GM21737 (cell line): ENCODE measurements at regions not wholly inside any gene's neighbourhood (a gene's known extent, or its start where the extent isn't known, plus 50 kb on each side); places are given as distances from the start of the nearest gene placed in this dataset.
"Not testable (repeated sequence)": the region's sequence is repeated elsewhere in the genome, so short reads cannot be mapped to it uniquely, and the experiment has no call there.

Experiments used
- ATAC-seq: cut with Tn5 transposase; IDR thresholded peaks from one replicate; pipeline ENCODE4 v1.9.1; 2021; ENCODE audit warnings: mild to moderate bottlenecking, moderate library complexity; ENCODE audit not compliant: unreplicated experiment

DNA sequence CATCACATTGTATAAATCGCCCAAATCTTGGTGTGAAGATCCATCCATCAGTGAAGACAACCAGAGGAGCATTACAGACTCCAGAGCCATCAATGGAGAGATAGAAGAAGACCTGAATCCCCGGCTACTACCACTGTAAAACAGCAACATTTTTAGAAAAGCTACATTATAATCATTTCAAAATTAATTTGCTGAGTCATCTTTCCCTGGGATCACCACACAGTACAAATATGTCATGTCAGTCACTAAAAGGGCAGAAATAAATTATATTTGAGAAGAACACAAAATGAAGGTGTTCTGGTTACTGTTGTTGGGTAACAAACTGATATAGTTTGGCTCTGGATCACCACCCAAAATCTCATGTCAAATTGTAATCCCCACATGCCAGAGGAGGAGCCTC, 218.5 kb upstream of the STT3B start:
- no peak for ATAC-seq

DNA sequence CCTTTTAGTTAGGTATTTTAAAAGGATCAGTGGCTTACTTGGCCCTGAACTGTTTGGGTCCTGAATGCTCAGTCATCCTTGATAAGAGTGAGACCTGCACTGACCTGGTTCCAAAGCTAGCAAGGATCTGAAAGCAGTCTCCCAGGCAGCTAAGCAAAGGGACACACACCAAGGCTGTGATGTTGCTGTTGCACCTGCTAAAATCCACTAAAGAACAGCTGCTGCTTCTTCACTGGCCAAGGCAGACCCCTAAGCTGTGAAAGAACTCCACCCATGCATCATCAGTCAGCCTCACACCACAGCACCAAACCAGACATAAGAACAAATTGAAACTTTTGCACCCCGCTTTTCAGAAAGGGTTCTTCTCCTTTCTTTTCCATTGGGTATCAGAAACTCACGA, 213.4 kb upstream of the STT3B start:
- no peak for ATAC-seq

- ATAC-seq, result no peak
Measured at GRCh38 chr3:31321620-31322019, 211.1 kb upstream of the STT3B start.

GRCh38 chr3:31322460-31322859, 210.3 kb upstream of the STT3B start:
- no peak for ATAC-seq

GRCh38 chr3:31327826-31328357, 204.8 kb upstream of the STT3B start:
- ATAC-seq, result not testable (repeated sequence)

GRCh38 chr3:31331278-31331677, 201.4 kb upstream of the STT3B start:
- no peak for ATAC-seq

- no peak for ATAC-seq
Measured at GRCh38 chr3:31341130-31341529, 191.6 kb upstream of the STT3B start.

GRCh38 chr3:31343075-31343474, 189.7 kb upstream of the STT3B start:
- ATAC-seq, result no peak

- ATAC-seq, result no peak
Measured at GRCh38 chr3:31345581-31345980, 187.1 kb upstream of the STT3B start.

GRCh38 chr3:31346542-31346979, 186.2 kb upstream of the STT3B start:
- ATAC-seq, result no peak

DNA sequence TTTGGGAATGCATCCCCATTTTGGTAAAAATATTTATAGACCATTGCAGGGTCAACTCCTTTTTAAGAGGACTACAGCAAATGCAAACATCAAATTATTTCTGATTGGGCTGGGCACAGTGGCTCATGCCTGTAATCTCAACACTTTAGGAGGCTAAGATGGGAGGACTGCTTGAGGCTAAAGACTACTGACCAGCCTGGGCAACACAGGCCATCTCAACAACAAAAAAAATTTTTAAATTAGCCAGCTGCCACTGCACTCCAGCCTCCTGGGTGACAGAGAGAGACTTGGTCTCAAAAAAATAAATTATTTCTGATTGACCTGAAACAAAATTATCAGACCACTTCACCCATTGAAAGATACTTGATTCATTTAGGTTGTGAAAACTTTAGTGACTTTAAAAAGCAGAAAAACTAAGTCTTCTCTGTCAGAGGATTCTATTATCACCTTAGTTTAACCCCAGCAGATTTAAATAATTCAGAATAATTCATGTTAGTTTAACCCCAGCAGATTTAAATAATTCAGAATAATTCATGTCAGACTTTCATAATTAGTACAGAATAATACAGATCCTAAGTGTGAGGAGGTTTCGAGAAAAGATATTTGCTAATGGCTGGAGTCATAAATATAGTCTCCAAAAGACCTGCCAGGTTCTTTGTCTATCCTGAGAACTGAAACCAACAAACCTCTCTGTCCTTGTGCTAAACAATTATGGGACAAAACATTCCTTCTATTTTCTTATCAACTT, 183.6 kb upstream of the STT3B start:
- no peak for ATAC-seq

- no peak for ATAC-seq
Measured at GRCh38 chr3:31350307-31350706, 182.4 kb upstream of the STT3B start.

GRCh38 chr3:31352331-31352730, 180.4 kb upstream of the STT3B start:
- no peak for ATAC-seq

- ATAC-seq, result no peak
Measured at GRCh38 chr3:31353166-31353565, 179.6 kb upstream of the STT3B start.

GRCh38 chr3:31354373-31354772, 178.4 kb upstream of the STT3B start:
- ATAC-seq, result no peak

DNA sequence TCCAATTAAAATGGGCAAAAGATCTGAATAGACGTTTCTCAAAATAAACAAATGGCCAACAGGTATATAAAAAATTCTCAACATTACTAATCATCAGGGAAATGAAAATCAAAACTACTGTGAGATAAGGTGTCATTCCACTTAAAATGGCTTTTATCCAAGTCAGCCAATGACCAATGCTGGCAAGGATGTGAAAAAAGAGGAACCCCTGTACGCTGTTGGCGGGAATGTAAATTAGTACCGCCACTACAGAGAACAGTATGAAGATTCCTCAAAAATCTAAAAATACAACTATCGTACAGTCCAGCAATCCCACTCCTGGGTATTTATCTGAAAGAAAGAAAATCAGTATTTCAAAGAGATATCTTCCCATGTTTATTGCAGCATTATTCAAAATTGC, 176.9 kb upstream of the STT3B start:
- no peak for ATAC-seq

DNA sequence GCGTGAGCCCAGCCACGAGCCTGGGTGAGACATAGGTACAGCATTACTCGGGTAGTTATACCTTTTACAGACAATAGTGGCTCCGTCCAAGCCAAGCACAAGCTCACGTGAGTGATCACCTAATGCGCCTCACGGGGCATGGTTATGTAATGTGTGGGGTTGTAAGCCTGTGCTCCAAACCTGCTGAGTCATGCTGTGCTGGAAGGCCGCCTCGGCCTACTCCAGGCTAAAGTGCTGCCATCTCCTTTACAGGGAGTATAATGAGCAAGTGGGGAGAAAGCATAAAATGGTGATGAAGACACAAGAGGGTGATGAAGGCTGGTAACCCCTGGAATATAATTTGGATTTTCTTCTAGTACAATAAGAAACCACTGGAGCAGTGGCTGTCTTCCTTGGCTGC, 175.8 kb upstream of the STT3B start:
- no peak for ATAC-seq

DNA sequence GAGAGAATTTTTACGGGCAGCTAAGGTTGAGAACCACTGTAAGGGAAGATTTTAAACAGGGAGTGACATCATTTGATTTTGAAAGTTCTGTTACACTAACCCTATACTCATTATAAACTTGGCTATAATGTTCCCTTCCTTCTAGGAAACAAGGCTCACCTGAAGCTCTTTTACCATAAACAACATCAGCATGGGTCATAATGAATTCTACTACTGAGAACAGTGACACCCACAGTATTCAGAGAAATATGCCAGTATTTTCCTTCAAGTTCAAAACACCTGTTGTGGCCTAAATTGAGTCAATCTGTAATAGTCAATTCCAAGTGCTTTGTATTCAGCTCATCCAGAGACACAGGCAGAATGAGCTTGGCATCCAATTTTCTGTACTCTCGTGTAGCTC, 175.3 kb upstream of the STT3B start:
- no peak for ATAC-seq

DNA sequence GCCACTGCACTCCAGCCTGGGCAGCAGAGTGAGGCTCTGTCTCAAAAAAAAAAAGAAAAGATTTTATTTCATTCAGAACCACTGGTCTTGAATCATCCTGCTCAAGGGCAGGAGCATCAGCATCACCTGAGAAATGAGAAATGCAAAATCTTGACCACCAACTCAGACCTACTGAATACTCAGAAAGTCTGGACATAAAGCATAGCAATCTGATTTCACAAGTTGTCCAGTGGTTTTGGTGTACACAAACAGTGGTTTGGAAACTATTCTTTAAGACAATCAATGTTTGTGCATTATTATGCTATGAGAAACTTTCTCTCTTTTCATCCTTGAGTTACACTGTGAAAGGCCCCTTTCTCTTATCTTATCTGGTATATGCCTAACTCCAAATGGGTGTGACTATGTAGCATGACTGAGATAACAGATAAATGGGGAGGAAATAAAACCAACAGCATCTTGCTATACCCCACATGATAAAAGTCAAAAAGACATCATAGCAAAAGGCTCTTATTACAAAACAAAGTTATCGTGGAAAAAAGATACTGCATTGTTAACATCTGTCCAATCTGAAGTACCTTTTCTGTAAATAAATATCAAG, 174.2 kb upstream of the STT3B start:
- ATAC-seq, result no peak

DNA sequence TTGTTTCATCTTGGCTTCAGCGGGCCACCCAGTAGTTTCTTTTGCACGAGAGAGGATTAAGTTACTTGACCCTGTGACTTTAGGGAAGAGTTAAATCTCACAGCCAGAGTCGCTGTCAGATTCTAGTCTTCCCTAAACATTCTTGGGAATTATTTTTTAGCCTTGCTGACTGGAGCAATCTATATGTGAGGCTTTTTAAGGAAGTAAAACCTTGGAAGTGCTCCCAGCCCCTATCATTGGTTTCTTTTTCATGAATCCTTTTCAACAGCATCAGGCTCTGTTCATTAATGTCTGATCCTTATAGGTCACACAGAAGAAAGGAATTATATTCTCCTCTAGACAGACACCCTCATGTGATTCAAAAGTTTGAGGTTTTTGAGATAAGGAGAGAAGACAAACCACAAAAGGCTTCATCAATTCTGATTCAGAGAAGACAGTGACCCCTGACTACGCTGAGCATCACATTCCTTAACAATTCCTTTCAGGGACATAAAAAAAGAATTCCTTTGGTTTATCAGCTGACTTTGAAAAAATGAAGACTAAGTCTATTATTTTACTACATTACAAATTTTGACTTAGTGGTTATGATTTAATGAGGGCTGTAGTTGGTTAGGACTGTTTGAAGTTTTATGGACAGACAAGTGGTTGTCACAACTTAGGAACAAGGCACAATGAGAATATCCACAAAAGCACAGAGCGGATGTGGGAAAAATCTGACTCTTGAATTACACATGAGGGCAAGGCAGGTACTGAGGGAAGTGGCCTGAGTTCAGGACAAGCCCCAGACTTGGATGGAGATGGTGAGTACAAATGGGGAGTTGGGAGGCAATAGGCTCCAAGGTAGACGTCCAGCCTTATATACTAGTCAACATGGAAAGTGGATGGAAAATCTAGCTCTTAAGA, 171.1 kb upstream of the STT3B start:
- ATAC-seq, result no peak

GRCh38 chr3:31364188-31364587, 168.5 kb upstream of the STT3B start:
- ATAC-seq, result no peak
